SK-N-MC (cell line): ENCODE measurements at regions not wholly inside any gene's neighbourhood (a gene's known extent, or its start where the extent isn't known, plus 50 kb on each side); places are given as distances from the start of the nearest gene placed in this dataset.
"Not testable (repeated sequence)": the region's sequence is repeated elsewhere in the genome, so short reads cannot be mapped to it uniquely, and the experiment has no call there.

Experiments
- DNase-seq: peaks from one replicate; pipeline ENCODE4 v3.0.0-alpha.2; 2011; ENCODE audit warnings: low read depth, low spot score
- H3K27ac ChIP-seq: fragments of 200-600 bp; sonication (generic); 2 replicates; pipeline ENCODE4 v1.5.1; 2016; ENCODE audit warnings: mixed run types
- H3K36me3 ChIP-seq: fragments of 200-600 bp; sonication (generic); 2 replicates; pipeline ENCODE4 v1.6.1; 2017; ENCODE audit warnings: antibody characterized with exemption, low read length, mixed read lengths; ENCODE audit not compliant: insufficient read depth
- H3K4me3 ChIP-seq: fragments of 200-600 bp; sonication (generic); 2 replicates; pipeline ENCODE4 v1.5.1; 2016
- H3K9ac ChIP-seq: fragments of 200-600 bp; sonication (generic); 2 replicates; pipeline ENCODE4 v1.8.0; 2017; ENCODE audit warnings: mixed run types, mixed read lengths; ENCODE audit not compliant: insufficient read length
- H3K9me3 ChIP-seq: fragments of 200-600 bp; sonication (generic); 2 replicates; pipeline ENCODE4 v1.6.1; 2017; ENCODE audit warnings: low read depth, mild to moderate bottlenecking, antibody characterized with exemption, low read length, moderate library complexity, mixed read lengths
- EZH2 ChIP-seq: fragments of 200-600 bp; sonication (generic); IDR thresholded peaks from one replicate; pipeline ENCODE4 v1.6.1; 2017; ENCODE audit warnings: antibody characterized with exemption
- FOXP2 ChIP-seq: optimal IDR thresholded peaks from 2 replicates; pipeline ENCODE3; 2011; ENCODE audit warnings: mild to moderate bottlenecking, moderate library complexity; ENCODE audit not compliant: insufficient read depth; ENCODE audit errors: extremely low read length, control extremely low read depth
- POLR2AphosphoS5 ChIP-seq: IDR thresholded peaks from 2 replicates; pipeline ENCODE4 v1.6.1; 2012; ENCODE audit warnings: mild to moderate bottlenecking, low read depth, low read length, borderline replicate concordance

GRCh38 chr2:142425551-142425950 lies 294.7 kb upstream of the LRP1B start:
- no peak for DNase-seq
- no peak for TF ChIP-seq POLR2AphosphoS5
- TF ChIP-seq EZH2 = no peak
- Histone ChIP-seq H3K9me3 (no peaks in the 10 kb centered on the region), H3K4me3 (no peak overlapping the region), H3K9ac (no peak overlapping the region), H3K27ac (no peak overlapping the region), H3K36me3 (no peaks in the 10 kb centered on the region)

GRCh38 chr2:142423603-142424002 lies 292.8 kb upstream of the LRP1B start:
- DNase-seq = no peak
- Histone ChIP-seq H3K9me3 (no peaks in the 10 kb centered on the region), H3K9ac (no peak overlapping the region), H3K36me3 (no peaks in the 10 kb centered on the region), H3K4me3 (no peak overlapping the region), H3K27ac (no peak overlapping the region)
- TF ChIP-seq POLR2AphosphoS5 = no peak
- TF ChIP-seq FOXP2 = no peak
- TF ChIP-seq EZH2 = no peak

GRCh38 chr2:142422769-142423168 lies 292.0 kb upstream of the LRP1B start:
- no peak overlapping the region for H3K27ac ChIP-seq
- no peak overlapping the region for H3K4me3 ChIP-seq
- no peak overlapping the region for H3K9ac ChIP-seq
- H3K9me3 ChIP-seq = no peaks in the 10 kb centered on the region
- no peak for DNase-seq
- no peaks in the 10 kb centered on the region for H3K36me3 ChIP-seq
- TF ChIP-seq EZH2 (no peak), POLR2AphosphoS5 (no peak), FOXP2 (no peak)

- no peak for DNase-seq
- Histone ChIP-seq H3K9ac (no peak overlapping the region), H3K36me3 (no peaks in the 10 kb centered on the region), H3K27ac (no peak overlapping the region), H3K9me3 (no peaks in the 10 kb centered on the region), H3K4me3 (no peak overlapping the region)
- TF ChIP-seq FOXP2 = no peak
- no peak for TF ChIP-seq POLR2AphosphoS5
- TF ChIP-seq EZH2 = no peak
Observed at GRCh38 chr2:142422041-142422440, 291.2 kb upstream of the LRP1B start.

- not testable (repeated sequence) for DNase-seq, H3K36me3 ChIP-seq, H3K27ac ChIP-seq, H3K9me3 ChIP-seq, H3K9ac ChIP-seq, H3K4me3 ChIP-seq
Observed at GRCh38 chr2:142418699-142419098, 287.9 kb upstream of the LRP1B start.

- H3K9me3 ChIP-seq = no peaks in the 10 kb centered on the region
- H3K9ac ChIP-seq = no peak overlapping the region
- no peaks in the 10 kb centered on the region for H3K36me3 ChIP-seq
- peak overlapping the region; percentile 33; the same call in 1 of the 2 replicates for H3K4me3 ChIP-seq
- DNase-seq = no peak
- H3K27ac ChIP-seq = no peak overlapping the region
- TF ChIP-seq FOXP2 (no peak), EZH2 (no peak), POLR2AphosphoS5 (no peak)
Observed at GRCh38 chr2:142416996-142417395, 286.2 kb upstream of the LRP1B start.

- H3K27ac ChIP-seq = no peak overlapping the region
- TF ChIP-seq POLR2AphosphoS5 (no peak), EZH2 (no peak), FOXP2 (no peak)
Observed at GRCh38 chr2:142415461-142415860, 284.6 kb upstream of the LRP1B start.

GRCh38 chr2:142398212-142398611 lies 267.4 kb upstream of the LRP1B start:
- H3K4me3 ChIP-seq = no peak overlapping the region
- H3K27ac ChIP-seq = no peak overlapping the region
- no peaks in the 10 kb centered on the region; the same call in 1 of the 2 replicates for H3K9me3 ChIP-seq
- H3K36me3 ChIP-seq = no peaks in the 10 kb centered on the region
- DNase-seq = no peak
- TF ChIP-seq POLR2AphosphoS5 (no peak), FOXP2 (no peak), EZH2 (no peak)
- H3K9ac ChIP-seq = no peak overlapping the region

More at GRCh38 chr2:142415461-142415860, 284.6 kb upstream of the LRP1B start:
- Histone ChIP-seq H3K4me3 (no peak overlapping the region), H3K9me3 (no peaks in the 10 kb centered on the region), H3K36me3 (no peaks in the 10 kb centered on the region), H3K9ac (no peak overlapping the region)
- no peak for DNase-seq

GRCh38 chr2:142395291-142395690 lies 264.5 kb upstream of the LRP1B start:
- H3K36me3 ChIP-seq = no peaks in the 10 kb centered on the region
- H3K9me3 ChIP-seq = no peaks in the 10 kb centered on the region
- H3K9ac ChIP-seq = no peak overlapping the region
- TF ChIP-seq EZH2 (no peak), FOXP2 (no peak), POLR2AphosphoS5 (no peak)
- no peak overlapping the region for H3K4me3 ChIP-seq
- DNase-seq = no peak
- H3K27ac ChIP-seq = no peak overlapping the region

- Histone ChIP-seq H3K9me3 (no peaks in the 10 kb centered on the region), H3K9ac (no peak overlapping the region)
Observed at GRCh38 chr2:142380372-142380771, 249.6 kb upstream of the LRP1B start.

GRCh38 chr2:142362069-142362468 lies 231.3 kb upstream of the LRP1B start:
- not testable (repeated sequence) for H3K9ac ChIP-seq, DNase-seq, H3K36me3 ChIP-seq, H3K9me3 ChIP-seq, H3K4me3 ChIP-seq, H3K27ac ChIP-seq

More at GRCh38 chr2:142380372-142380771, 249.6 kb upstream of the LRP1B start:
- Histone ChIP-seq H3K27ac (no peak overlapping the region), H3K36me3 (no peaks in the 10 kb centered on the region), H3K4me3 (no peak overlapping the region)
- no peak for DNase-seq
- TF ChIP-seq EZH2 (no peak), FOXP2 (no peak), POLR2AphosphoS5 (no peak)
